GM12878 (cell line): ENCODE measurements at regions not wholly inside any gene's neighbourhood (a gene's known extent, or its start where the extent isn't known, plus 50 kb on each side); places are given as distances from the start of the nearest gene placed in this dataset.

ENCODE experiments used
- ATAC-seq: fragments of 200-7000 bp; cut with Tn5 transposase; 3 replicates; pipeline ENCODE4 v1.9.1; 2020; ENCODE audit warnings: mild to moderate bottlenecking, moderate library complexity
- BruUV-seq: library from RNA; stranded (reverse); fragments of 400-500 nt; replicated peaks from 2 replicates; lab custom pipeline; 2021; lab: Mats Ljungman, UMichigan
- CTCF ChIA-PET: fragments of 300-600 bp; sonication (Branson Sonifier 250); formaldehyde crosslinking; extraction: SDS; loops from one replicate; lab custom pipeline; 2021; ENCODE audit warnings: inconsistent platforms; lab: Yijun Ruan, JAX
- POLR2A ChIA-PET: fragments of 350-600 bp; formaldehyde crosslinking; extraction: SDS; loops from one replicate; lab custom pipeline; 2021; ENCODE audit warnings: inconsistent platforms; lab: Charles Lee
- RAD21 ChIA-PET: fragments of 300-600 bp; sonication (Branson Sonifier 250); formaldehyde crosslinking; loops from one replicate; lab custom pipeline; 2023; ENCODE audit warnings: antibody characterized with exemption; ENCODE audit not compliant: unreplicated experiment; lab: Charles Lee
- SMC1A ChIA-PET: fragments of 300-600 bp; sonication (Branson Sonifier 250); formaldehyde crosslinking; loops from one replicate; lab custom pipeline; 2023; ENCODE audit not compliant: unreplicated experiment, uncharacterized antibody; lab: Charles Lee
- DNase-seq: peaks from one replicate; pipeline ENCODE4 v3.0.0-alpha.2; 2011; ENCODE audit warnings: low read depth, low spot score
- FAIRE-seq: peaks from 3 replicates; lab custom pipeline; 2011; peaks lifted over from hg19 to GRCh38; lab: Jason Lieb, UNC
- H2AFZ ChIP-seq: 2 replicates; pipeline ENCODE4 v1.6.0; 2011; ENCODE audit warnings: low read depth, low read length, control low read depth; ENCODE audit not compliant: control insufficient read depth
- H3K27ac ChIP-seq: 2 replicates; pipeline ENCODE4 v1.5.1; 2011; ENCODE audit warnings: control low read depth; ENCODE audit not compliant: control insufficient read depth, insufficient read depth
- H3K27me3 ChIP-seq, 2 experiments: replicated peaks in 1 of 2; 2 replicates each; pipeline versions ENCODE4 v1.6.0 to v1.6.1; 2011; ENCODE audit warnings: low read length in 1 of 2; ENCODE audit not compliant: control insufficient read depth in 2 of 2, insufficient read depth in 2 of 2
- H3K36me3 ChIP-seq, 2 experiments: 2 replicates each; pipeline ENCODE4 v1.5.1; 2011; ENCODE audit warnings: low read length in 1 of 2; ENCODE audit not compliant: control insufficient read depth in 2 of 2, insufficient read depth in 2 of 2
- H3K4me1 ChIP-seq: 2 replicates; pipeline ENCODE4 v1.6.1; 2011; ENCODE audit warnings: mild to moderate bottlenecking, low read length, moderate library complexity, mixed read lengths; ENCODE audit not compliant: control insufficient read depth, insufficient read depth
- H3K4me2 ChIP-seq: 2 replicates; pipeline ENCODE4 v1.6.0; 2011; ENCODE audit warnings: control low read depth; ENCODE audit not compliant: control insufficient read depth, insufficient read depth
- H3K4me3 ChIP-seq: fragments of 200-600 bp; sonication (generic); 2 replicates; pipeline ENCODE4 v1.5.1; 2016
- H3K79me2 ChIP-seq: 2 replicates; pipeline ENCODE4 v1.6.0; 2011; ENCODE audit warnings: low read length; ENCODE audit not compliant: control insufficient read depth, insufficient read depth
- H3K9ac ChIP-seq: 2 replicates; pipeline ENCODE4 v1.8.0; 2011; ENCODE audit warnings: low read length, control low read depth, mixed read lengths; ENCODE audit not compliant: control insufficient read depth, insufficient read depth
- H3K9me3 ChIP-seq: replicated peaks from 3 replicates; pipeline ENCODE4 v1.5.1; 2011; ENCODE audit warnings: mild to moderate bottlenecking, low read length; ENCODE audit not compliant: control insufficient read depth, insufficient read depth
- H4K20me1 ChIP-seq: 2 replicates; pipeline ENCODE4 v1.6.0; 2011; ENCODE audit not compliant: control insufficient read depth, insufficient read depth
- BHLHE40 ChIP-seq, 2 experiments: fragments of 450-650 bp in 1 of 2; IDR thresholded peaks; 2 replicates each; pipeline ENCODE4 v1.6.1; 2011 to 2017; ENCODE audit warnings: low read depth in 2 of 2, borderline replicate concordance in 1 of 2, improper control_type of control experiment in 1 of 2, low read length in 1 of 2, mild to moderate bottlenecking in 1 of 2
- CBX3 ChIP-seq: fragments of 200-600 bp; sonication (generic); IDR thresholded peaks from 2 replicates; pipeline ENCODE4 v1.6.1; 2016; ENCODE audit warnings: low read depth, borderline replicate concordance
- EED ChIP-seq: sonication (generic); IDR thresholded peaks from 2 replicates; pipeline ENCODE4 v1.6.1; 2016; ENCODE audit warnings: antibody characterized with exemption, low read depth
- FOXM1 ChIP-seq: IDR thresholded peaks from 2 replicates; pipeline ENCODE4 v1.6.1; 2012; ENCODE audit warnings: low read depth, mild to moderate bottlenecking, inconsistent platforms, low read length, moderate library complexity
- HDGF ChIP-seq: fragments of 450-650 bp; IDR thresholded peaks from 2 replicates; pipeline ENCODE4 v1.6.1; 2016; ENCODE audit warnings: antibody characterized with exemption
- IKZF1 ChIP-seq: fragments of 450-650 bp; conservative IDR thresholded peaks from 2 replicates; pipeline ENCODE4 v1.6.1; 2017; ENCODE audit warnings: antibody characterized with exemption, mild to moderate bottlenecking
- MEF2B ChIP-seq: fragments of 450-650 bp; IDR thresholded peaks from 2 replicates; pipeline ENCODE4 v1.6.1; 2018; ENCODE audit warnings: mild to moderate bottlenecking, moderate library complexity; ENCODE audit not compliant: partially characterized antibody, poor library complexity, severe bottlenecking
- MTA3 ChIP-seq: IDR thresholded peaks from 2 replicates; pipeline ENCODE4 v1.6.1; 2012; ENCODE audit warnings: low read length, inconsistent platforms, borderline replicate concordance
- NR2C1 ChIP-seq: fragments of 450-650 bp; IDR thresholded peaks from 2 replicates; pipeline ENCODE4 v1.6.1; 2017; ENCODE audit warnings: antibody characterized with exemption, mild to moderate bottlenecking, moderate library complexity
- NR2F1 ChIP-seq: fragments of 450-650 bp; conservative IDR thresholded peaks from 2 replicates; pipeline ENCODE4 v1.6.1; 2017; ENCODE audit warnings: mild to moderate bottlenecking
- NRF1 ChIP-seq: conservative IDR thresholded peaks from 2 replicates; pipeline ENCODE4 v1.6.1; 2011; ENCODE audit warnings: mild to moderate bottlenecking, low read depth, low read length, improper control_type of control experiment
- POLR2A ChIP-seq: IDR thresholded peaks from 2 replicates; pipeline ENCODE4 v1.6.1; 2011; ENCODE audit warnings: low read depth, mild to moderate bottlenecking, low read length
- SMARCA5 ChIP-seq: fragments of 450-650 bp; IDR thresholded peaks from 2 replicates; pipeline ENCODE4 v1.6.1; 2017; ENCODE audit warnings: mild to moderate bottlenecking
- SP1 ChIP-seq: IDR thresholded peaks from one replicate; pipeline ENCODE4 v1.6.1; 2011; ENCODE audit warnings: low read depth, low read length
- ZBED1 ChIP-seq: IDR thresholded peaks from 2 replicates; pipeline ENCODE4 v1.6.1; 2016; ENCODE audit warnings: borderline replicate concordance
- ZNF217 ChIP-seq: fragments of 450-650 bp; IDR thresholded peaks from 2 replicates; pipeline ENCODE4 v1.6.1; 2017; ENCODE audit warnings: antibody characterized with exemption, mild to moderate bottlenecking
- ZSCAN29 ChIP-seq: fragments of 450-650 bp; IDR thresholded peaks from 2 replicates; pipeline ENCODE4 v1.6.1; 2017; ENCODE audit warnings: mild to moderate bottlenecking, moderate library complexity
- ZZZ3 ChIP-seq: IDR thresholded peaks from 2 replicates; pipeline ENCODE4 v1.6.1; 2011; ENCODE audit warnings: low read depth; ENCODE audit not compliant: control insufficient read depth, insufficient read length
- WGBS: methylation state at CpG from one replicate; pipeline ENCODE4 v1.1.6; 2016; ENCODE audit warnings: low lambda C conversion rate; ENCODE audit not compliant: insufficient replicate concordance, insufficient coverage; ENCODE audit errors: missing lambda C conversion rate; 5-methylcytosine and 5-hydroxymethylcytosine counted together
- in situ Hi-C: fragments of 300-500 bp; cut with MboI; formaldehyde crosslinking; loops from 9 replicates; pipeline ENCODE4 v1.14.3; 2018; ENCODE audit warnings: mixed read lengths
- intact Hi-C: fragments of 100-400 bp; cut with micrococcal nuclease; formaldehyde crosslinking; loops from one replicate; pipeline ENCODE4 v1.14.2; 2022; ENCODE audit not compliant: unreplicated experiment
- TF ChIP-seq, protein P1 (sequence below): fragments of 450-650 bp; IDR thresholded peaks from 2 replicates; pipeline ENCODE4 v1.6.1; 2017; ENCODE audit warnings: mild to moderate bottlenecking, moderate library complexity

DNA sequence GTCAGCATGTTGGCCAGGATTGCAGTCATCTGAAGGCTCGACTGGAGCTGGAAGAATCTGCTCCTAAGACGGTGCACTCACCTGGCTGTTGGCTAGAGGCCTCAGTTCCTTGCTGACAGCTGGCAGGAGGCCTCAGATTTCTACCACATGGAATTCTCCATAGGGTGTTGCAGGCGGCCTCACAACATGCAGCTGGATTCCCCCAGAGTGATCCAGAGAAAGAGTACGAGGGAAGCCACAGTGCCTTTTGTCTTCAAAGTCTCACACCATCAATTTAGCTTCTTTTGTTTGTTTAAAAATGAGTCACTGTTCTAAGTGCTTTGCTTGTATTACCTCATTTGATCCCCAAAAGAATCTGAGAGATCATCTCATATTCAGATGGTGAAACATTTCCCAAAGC, 65.5 kb upstream of the FYN start:
- SMC1A ChIA-PET: interaction anchor here (0.8 kb wide), 1 partner anchor 151 kb away, joined by 3 read pairs; no protein-coding TSS in a partner anchor

More for the DNA sequence above, 65.5 kb upstream of the FYN start:
- RAD21 ChIA-PET: no interaction called here
- Histone ChIP-seq H3K4me1 (peaks cover 11% of the 10 kb centered on the region), H3K27me3 (no peaks in the 10 kb centered on the region), H3K27ac (no peak overlapping the region), H3K9ac (no peak overlapping the region), H3K79me2 (no peaks in the 10 kb centered on the region)
- in situ Hi-C loops (no loop called here), intact Hi-C loops (no loop called here)
- TF ChIP-seq ZNF217: no peak
- no peak for TF ChIP-seq NR2F1
- TF ChIP-seq NRF1: no peak
- no peak for TF ChIP-seq MTA3
- no peak for TF ChIP-seq ZSCAN29
- no peak for TF ChIP-seq NR2C1
- TF ChIP-seq, protein P1, sequence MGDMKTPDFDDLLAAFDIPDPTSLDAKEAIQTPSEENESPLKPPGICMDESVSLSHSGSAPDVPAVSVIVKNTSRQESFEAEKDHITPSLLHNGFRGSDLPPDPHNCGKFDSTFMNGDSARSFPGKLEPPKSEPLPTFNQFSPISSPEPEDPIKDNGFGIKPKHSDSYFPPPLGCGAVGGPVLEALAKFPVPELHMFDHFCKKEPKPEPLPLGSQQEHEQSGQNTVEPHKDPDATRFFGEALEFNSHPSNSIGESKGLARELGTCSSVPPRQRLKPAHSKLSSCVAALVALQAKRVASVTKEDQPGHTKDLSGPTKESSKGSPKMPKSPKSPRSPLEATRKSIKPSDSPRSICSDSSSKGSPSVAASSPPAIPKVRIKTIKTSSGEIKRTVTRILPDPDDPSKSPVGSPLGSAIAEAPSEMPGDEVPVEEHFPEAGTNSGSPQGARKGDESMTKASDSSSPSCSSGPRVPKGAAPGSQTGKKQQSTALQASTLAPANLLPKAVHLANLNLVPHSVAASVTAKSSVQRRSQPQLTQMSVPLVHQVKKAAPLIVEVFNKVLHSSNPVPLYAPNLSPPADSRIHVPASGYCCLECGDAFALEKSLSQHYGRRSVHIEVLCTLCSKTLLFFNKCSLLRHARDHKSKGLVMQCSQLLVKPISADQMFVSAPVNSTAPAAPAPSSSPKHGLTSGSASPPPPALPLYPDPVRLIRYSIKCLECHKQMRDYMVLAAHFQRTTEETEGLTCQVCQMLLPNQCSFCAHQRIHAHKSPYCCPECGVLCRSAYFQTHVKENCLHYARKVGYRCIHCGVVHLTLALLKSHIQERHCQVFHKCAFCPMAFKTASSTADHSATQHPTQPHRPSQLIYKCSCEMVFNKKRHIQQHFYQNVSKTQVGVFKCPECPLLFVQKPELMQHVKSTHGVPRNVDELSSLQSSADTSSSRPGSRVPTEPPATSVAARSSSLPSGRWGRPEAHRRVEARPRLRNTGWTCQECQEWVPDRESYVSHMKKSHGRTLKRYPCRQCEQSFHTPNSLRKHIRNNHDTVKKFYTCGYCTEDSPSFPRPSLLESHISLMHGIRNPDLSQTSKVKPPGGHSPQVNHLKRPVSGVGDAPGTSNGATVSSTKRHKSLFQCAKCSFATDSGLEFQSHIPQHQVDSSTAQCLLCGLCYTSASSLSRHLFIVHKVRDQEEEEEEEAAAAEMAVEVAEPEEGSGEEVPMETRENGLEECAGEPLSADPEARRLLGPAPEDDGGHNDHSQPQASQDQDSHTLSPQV: no peak
- no peak for TF ChIP-seq CBX3
- TF ChIP-seq EED: no peak
- no peak for TF ChIP-seq SMARCA5
- TF ChIP-seq HDGF: no peak
- TF ChIP-seq ZZZ3: no peak
- TF ChIP-seq SP1: no peak
- no peak for TF ChIP-seq BHLHE40 (IDR thresholded peaks at IDR 0.05; ENCODE audit: borderline replicate concordance in 1 of 2, low read depth in 2 of 2, low read length in 1 of 2)
- no peak for TF ChIP-seq POLR2A
- TF ChIP-seq MEF2B: no peak
- no peak for TF ChIP-seq FOXM1
- no peak for TF ChIP-seq ZBED1
- no peak for TF ChIP-seq IKZF1
- TF ChIP-seq, all 136 proteins: peak for 0
- Histone ChIP-seq H2AFZ (no peak overlapping the region), H3K9me3 (peaks cover 5% of the 10 kb centered on the region; the same call in 1 of the 3 replicates), H3K4me3 (no peak overlapping the region), H3K36me3 (no peaks in the 10 kb centered on the region), H4K20me1 (no peaks in the 10 kb centered on the region), H3K4me2 (no peak overlapping the region)
- no peak for FAIRE-seq
- no peak for ATAC-seq
- ChIA-PET POLR2A (no interaction called here), CTCF (no interaction called here)
- no TSS peak for BruUV-seq
- 6% methylated on average over 4 of the region's 4 CpGs for WGBS
- no peak for DNase-seq
